Ovary (tissue), 3 donors: ENCODE measurements at regions not wholly inside any gene's neighbourhood (a gene's known extent, or its start where the extent isn't known, plus 50 kb on each side); places are given as distances from the start of the nearest gene placed in this dataset.

Experiments
- EP300 ChIP-seq: sonication (generic); formaldehyde crosslinking; IDR thresholded peaks from one replicate; pipeline ENCODE4 v1.6.1; 2017; ENCODE audit warnings: antibody characterized with exemption
- POLR2A ChIP-seq: fragments of 450-650 bp; IDR thresholded peaks from one replicate; pipeline ENCODE4 v1.6.1; 2017; ENCODE audit warnings: antibody characterized with exemption, mild to moderate bottlenecking, moderate library complexity
- TF ChIP-seq, protein P1 (sequence below), 3 donors: fragments of 450-650 bp in 2 of 3; fragments of 200-600 bp in 1 of 3; IDR thresholded peaks; one replicate each; pipeline versions ENCODE4 v1.5.1 to v1.8.0; 2016 to 2022; ENCODE audit warnings: antibody characterized with exemption in 3 of 3, mild to moderate bottlenecking in 1 of 3
- donor health status: DM: no; HTN: no; CAD: no.

- TF ChIP-seq EP300 (no peak), POLR2A (no peak)
- TF ChIP-seq, protein P1, sequence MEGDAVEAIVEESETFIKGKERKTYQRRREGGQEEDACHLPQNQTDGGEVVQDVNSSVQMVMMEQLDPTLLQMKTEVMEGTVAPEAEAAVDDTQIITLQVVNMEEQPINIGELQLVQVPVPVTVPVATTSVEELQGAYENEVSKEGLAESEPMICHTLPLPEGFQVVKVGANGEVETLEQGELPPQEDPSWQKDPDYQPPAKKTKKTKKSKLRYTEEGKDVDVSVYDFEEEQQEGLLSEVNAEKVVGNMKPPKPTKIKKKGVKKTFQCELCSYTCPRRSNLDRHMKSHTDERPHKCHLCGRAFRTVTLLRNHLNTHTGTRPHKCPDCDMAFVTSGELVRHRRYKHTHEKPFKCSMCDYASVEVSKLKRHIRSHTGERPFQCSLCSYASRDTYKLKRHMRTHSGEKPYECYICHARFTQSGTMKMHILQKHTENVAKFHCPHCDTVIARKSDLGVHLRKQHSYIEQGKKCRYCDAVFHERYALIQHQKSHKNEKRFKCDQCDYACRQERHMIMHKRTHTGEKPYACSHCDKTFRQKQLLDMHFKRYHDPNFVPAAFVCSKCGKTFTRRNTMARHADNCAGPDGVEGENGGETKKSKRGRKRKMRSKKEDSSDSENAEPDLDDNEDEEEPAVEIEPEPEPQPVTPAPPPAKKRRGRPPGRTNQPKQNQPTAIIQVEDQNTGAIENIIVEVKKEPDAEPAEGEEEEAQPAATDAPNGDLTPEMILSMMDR (IDR thresholded peaks at IDR 0.05) = no peak
Observed at GRCh38 chr14:86774916-86775315, 1218.1 kb downstream of the GALC start.
